Tibial artery (tissue), 4 donors: ENCODE measurements at regions not wholly inside any gene's neighbourhood (a gene's known extent, or its start where the extent isn't known, plus 50 kb on each side); places are given as distances from the start of the nearest gene placed in this dataset.

Experiments
- DNase-seq, 2 donors: peaks; one replicate each; pipeline ENCODE4 v3.0.0-alpha.2; 2019
- H3K27ac ChIP-seq, 2 donors: fragments of 200-600 bp; sonication (generic) in 1 of 2; 1 replicate in 1 of 2; 2 replicates in 1 of 2; pipeline ENCODE4 v1.5.1; 2018 to 2019; ENCODE audit warnings: mild to moderate bottlenecking in 1 of 2
- H3K27me3 ChIP-seq, 2 donors: fragments of 200-600 bp; sonication (generic) in 1 of 2; one replicate each; pipeline versions ENCODE4 v1.5.1 to v1.6.0; 2016 to 2019
- H3K36me3 ChIP-seq, 3 donors: fragments of 200-600 bp; sonication (generic) in 2 of 3; one replicate each; pipeline ENCODE4 v1.5.1; 2016 to 2019; ENCODE audit warnings: mild to moderate bottlenecking in 2 of 3
- H3K4me1 ChIP-seq, 4 donors: fragments of 200-600 bp; sonication (generic) in 2 of 4; 1 replicate in 3 of 4; 2 replicates in 1 of 4; pipeline ENCODE4 v1.5.1; 2016 to 2019
- H3K4me3 ChIP-seq, 2 donors: fragments of 200-600 bp; sonication (generic) in 1 of 2; 1 replicate in 1 of 2; 2 replicates in 1 of 2; pipeline ENCODE4 v1.5.1; 2018 to 2019; ENCODE audit warnings: mild to moderate bottlenecking in 2 of 2
- H3K9me3 ChIP-seq, 3 donors: fragments of 200-600 bp; sonication (generic) in 1 of 3; one replicate each; pipeline ENCODE4 v1.5.1; 2016 to 2019
- CTCF ChIP-seq, 2 experiments: fragments of 200-600 bp in 1 of 2; fragments of 450-650 bp in 1 of 2; IDR thresholded peaks; one replicate each; pipeline ENCODE4 v1.5.1; 2017 to 2019; ENCODE audit warnings: antibody characterized with exemption in 2 of 2, mild to moderate bottlenecking in 1 of 2, moderate library complexity in 1 of 2
- intact Hi-C: fragments of 100-400 bp; cut with DNase I; formaldehyde crosslinking; loops from one replicate; pipeline ENCODE4 v1.15.0; 2023; ENCODE audit warnings: low total_unique reads

GRCh38 chr5:143648696-143649095 is 163.3 kb upstream of the HMHB1 start:
- no peaks in the 10 kb centered on the region for H3K9me3 ChIP-seq
- H3K36me3 ChIP-seq = no peaks in the 10 kb centered on the region
- no peak for TF ChIP-seq CTCF (IDR thresholded peaks at IDR 0.05)
- no peak overlapping the region for H3K27ac ChIP-seq
- H3K27me3 ChIP-seq = no peaks in the 10 kb centered on the region
- no peak overlapping the region for H3K4me3 ChIP-seq
- H3K4me1 ChIP-seq = peaks cover 0 to 15% (median 9%) of the 10 kb centered on the region in 4 donors
- intact Hi-C loops = no loop called here
- DNase-seq = no peak

- DNase-seq = no peak
- intact Hi-C loops = no loop called here
- Histone ChIP-seq H3K27me3 (no peaks in the 10 kb centered on the region), H3K36me3 (no peaks in the 10 kb centered on the region), H3K4me3 (no peak overlapping the region), H3K27ac (no peak overlapping the region), H3K4me1 (peaks cover 0 to 15% (median 10%) of the 10 kb centered on the region in 4 donors), H3K9me3 (no peaks in the 10 kb centered on the region)
- TF ChIP-seq CTCF (IDR thresholded peaks at IDR 0.05) = no peak
Measured at GRCh38 chr5:143646961-143647360, 165.0 kb upstream of the HMHB1 start.

GRCh38 chr5:143645356-143645755 is 166.6 kb upstream of the HMHB1 start:
- Histone ChIP-seq H3K4me1 (peaks cover 0 to 18% (median 10%) of the 10 kb centered on the region in 4 donors), H3K27ac (no peak overlapping the region), H3K27me3 (no peaks in the 10 kb centered on the region), H3K36me3 (no peaks in the 10 kb centered on the region), H3K4me3 (no peak overlapping the region), H3K9me3 (no peaks in the 10 kb centered on the region)
- DNase-seq = no peak
- TF ChIP-seq CTCF (IDR thresholded peaks at IDR 0.05) = no peak
- intact Hi-C loops = no loop called here

- Histone ChIP-seq H3K4me3 (no peak overlapping the region), H3K4me1 (peaks cover 0 to 12% (median 7%) of the 10 kb centered on the region in 4 donors), H3K27me3 (no peaks in the 10 kb centered on the region), H3K27ac (no peak overlapping the region), H3K36me3 (no peaks in the 10 kb centered on the region), H3K9me3 (no peaks in the 10 kb centered on the region)
- TF ChIP-seq CTCF (IDR thresholded peaks at IDR 0.05) = no peak
- intact Hi-C loops = no loop called here
- DNase-seq = no peak
Measured at GRCh38 chr5:143644727-143645126, 167.2 kb upstream of the HMHB1 start.

- Histone ChIP-seq H3K36me3 (no peaks in the 10 kb centered on the region), H3K27me3 (no peaks in the 10 kb centered on the region), H3K4me3 (no peak overlapping the region), H3K9me3 (no peaks in the 10 kb centered on the region), H3K4me1 (peaks cover 0 to 11% (median 2%) of the 10 kb centered on the region in 4 donors), H3K27ac (no peak overlapping the region)
- intact Hi-C loops = no loop called here
- no peak for DNase-seq
- no peak for TF ChIP-seq CTCF (IDR thresholded peaks at IDR 0.05)
Measured at GRCh38 chr5:143642791-143643190, 169.2 kb upstream of the HMHB1 start.
